ENCODE measurements at regions not wholly inside any gene's neighbourhood (a gene's known extent, or its start where the extent isn't known, plus 50 kb on each side); places are given as distances from the start of the nearest gene placed in this dataset.

DNA sequence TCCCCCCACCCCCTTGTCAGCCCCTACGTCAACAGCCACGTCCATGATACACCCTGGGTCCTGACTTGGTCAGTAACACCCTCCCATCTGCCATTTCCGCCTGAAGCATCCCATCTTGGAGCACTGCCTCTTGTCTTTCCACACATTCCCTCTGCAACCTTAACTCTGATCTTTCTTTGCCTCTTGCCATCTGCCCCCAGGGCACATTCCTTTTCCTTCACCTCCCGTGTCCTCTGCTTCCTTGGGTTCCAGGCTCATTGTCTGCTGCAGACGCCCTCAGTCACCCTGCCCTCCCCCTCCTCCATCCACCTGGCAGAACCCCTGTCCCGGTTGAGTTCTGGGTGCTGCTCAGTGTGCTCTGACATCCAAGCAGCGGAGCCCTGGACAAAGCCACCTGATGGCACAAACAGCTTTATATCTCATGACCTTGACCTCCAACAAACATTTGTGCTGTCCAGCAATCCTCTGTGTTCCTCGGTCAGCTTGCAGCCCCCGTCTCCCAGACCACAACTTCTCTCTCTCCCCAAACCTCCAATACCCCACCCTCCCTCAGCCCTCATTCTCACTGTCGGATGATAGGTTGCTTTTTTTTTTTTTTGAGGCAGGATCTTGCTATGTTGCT is 97.7 kb upstream of the IER5L start:
- no peak overlapping the region for H3K4me3 ChIP-seq (ENCODE audit: low read length)
- no peak for DNase-seq (ENCODE audit: low read depth, low spot score)

DNA sequence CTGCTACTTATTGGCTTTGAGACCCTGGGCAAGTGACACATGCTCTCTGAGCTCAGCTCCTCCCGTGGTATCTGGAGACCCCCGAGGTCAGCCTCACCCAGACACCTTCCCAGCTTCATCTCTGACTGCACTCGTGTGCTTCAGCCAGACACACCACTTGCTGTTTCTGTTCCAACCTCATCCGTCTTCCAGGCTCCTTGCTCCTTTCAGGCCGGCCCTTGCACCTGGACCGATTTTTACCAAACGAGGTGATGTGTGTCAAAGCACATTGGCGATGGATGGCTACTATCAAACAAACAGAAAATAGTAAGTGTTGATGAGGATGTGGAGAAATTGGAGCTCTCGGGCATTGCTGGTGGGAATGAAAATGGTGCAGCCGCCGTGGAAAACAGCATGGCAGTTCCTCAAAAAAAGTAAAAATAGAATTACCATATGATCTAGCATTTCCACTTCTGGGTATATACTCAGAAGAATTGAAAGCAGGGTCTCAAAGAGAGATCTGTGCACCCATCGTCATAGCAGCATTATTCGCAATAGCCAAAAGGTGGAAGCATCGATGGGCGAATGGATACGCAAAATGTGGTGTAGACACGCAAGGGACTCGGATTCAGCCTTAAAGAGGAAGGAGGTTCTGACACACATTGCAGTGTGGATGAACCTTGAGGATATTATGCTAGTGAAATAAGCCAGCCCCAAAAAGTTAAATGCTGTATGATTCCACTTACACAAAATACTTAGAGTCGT is 96.1 kb upstream of the IER5L start:
- DNase-seq (ENCODE audit: low read depth, low spot score): no peak
- no peak overlapping the region for H3K4me3 ChIP-seq (ENCODE audit: low read length)

DNA sequence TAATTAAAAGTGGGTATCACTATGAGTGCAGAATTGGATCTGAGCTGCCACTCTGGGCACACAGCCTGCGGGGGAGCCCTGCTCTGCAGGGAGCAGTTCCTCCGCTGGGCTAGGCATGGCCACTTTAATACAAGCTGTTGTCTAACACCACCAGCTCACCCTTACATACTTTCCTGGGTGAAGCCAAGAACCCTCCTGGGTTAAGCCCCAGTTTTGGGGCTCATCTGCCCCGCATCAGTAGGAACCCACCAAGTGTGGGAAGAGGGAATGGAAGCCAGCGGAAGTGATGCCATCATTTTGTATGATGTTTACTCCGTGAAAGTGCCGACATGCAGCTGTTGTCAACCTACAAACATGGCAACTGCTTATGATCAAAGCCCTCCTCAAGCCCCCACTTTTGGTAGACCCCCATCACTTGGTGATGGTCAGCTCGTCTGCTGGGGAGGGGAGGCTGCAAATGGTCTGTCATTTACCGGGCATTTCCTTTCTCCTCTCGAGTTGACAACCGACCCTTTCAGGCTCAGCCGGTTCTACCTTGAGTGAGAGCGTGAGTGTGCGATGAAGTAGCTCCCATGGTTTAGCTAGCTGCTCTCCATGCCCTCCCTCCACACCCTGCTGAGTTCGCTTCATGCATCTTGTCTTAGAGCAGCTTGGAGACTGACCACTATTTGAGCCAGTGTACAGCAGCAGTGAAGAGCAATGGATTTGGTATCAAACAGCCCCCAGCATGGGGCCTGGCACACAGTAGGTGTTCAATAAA is 95.3 kb upstream of the IER5L start:
- no peak for DNase-seq (ENCODE audit: low read depth, low spot score)
- H3K4me3 ChIP-seq (ENCODE audit: low read length): no peak overlapping the region

- DNase-seq (ENCODE audit: low read depth, low spot score): no peak
- no peak overlapping the region for H3K4me3 ChIP-seq (ENCODE audit: low read length)
Observed at GRCh38 chr9:129272348-129273025, 94.4 kb upstream of the IER5L start.

DNA sequence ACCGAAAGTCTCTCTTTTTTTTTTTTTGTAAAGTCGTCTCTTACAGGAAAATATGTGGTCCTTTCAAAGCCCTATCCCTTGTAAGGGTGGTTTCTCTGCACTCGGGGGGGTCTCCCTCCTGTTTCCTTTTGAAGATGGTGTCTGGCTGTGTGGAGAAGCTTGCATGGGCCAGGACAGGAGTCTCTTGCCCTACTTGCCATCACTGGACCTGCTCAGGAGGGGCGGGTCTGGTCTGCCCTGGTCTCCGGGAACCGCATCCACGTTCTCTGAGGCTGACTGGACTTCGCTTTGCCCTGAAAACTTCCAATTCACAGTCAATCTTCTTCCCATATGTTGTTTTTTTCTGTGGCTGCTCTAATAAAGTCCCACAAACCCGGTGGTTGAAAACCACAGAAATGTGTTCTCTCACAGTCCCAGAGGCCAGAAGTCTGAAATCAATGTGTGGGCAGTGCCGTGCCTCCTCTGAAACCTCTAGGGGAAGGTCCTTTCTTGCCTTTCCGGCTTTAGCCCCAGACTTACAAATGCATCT is 92.9 kb upstream of the IER5L start:
- DNase-seq (ENCODE audit: low read depth, low spot score): peak; percentile 31
- H3K4me3 ChIP-seq (ENCODE audit: low read length): no peak overlapping the region

- no peak overlapping the region for H3K4me3 ChIP-seq (ENCODE audit: low read length)
- peak; percentile 58 for DNase-seq (ENCODE audit: low read depth, low spot score)
Observed at GRCh38 chr9:129270205-129270604, 92.1 kb upstream of the IER5L start.

- H3K4me3 ChIP-seq (ENCODE audit: low read length): no peak overlapping the region
- DNase-seq (ENCODE audit: low read depth, low spot score): no peak
Observed at GRCh38 chr9:129267141-129267540, 89.1 kb upstream of the IER5L start.

DNA sequence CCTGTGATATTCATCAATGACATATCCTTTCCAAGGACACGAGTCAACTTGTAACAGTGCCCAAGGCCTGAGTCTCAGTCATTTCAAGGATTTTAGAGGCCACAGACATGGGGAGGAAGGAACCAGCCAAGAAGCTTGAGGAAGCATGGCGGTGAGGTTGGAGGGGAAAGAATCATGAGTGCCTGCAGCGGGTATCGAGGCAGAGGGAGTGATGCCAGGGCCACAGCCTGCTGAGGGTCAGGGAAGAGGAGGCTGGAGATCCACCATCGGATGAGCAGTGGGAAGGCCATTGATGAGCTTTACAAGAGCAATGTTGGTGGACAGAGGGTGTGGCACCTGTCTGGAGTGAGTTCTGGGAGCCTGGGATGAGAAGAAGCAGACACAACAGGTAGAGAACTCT is 88.5 kb upstream of the IER5L start:
- H3K4me3 ChIP-seq (ENCODE audit: low read length): no peak overlapping the region
- DNase-seq (ENCODE audit: low read depth, low spot score): no peak

DNA sequence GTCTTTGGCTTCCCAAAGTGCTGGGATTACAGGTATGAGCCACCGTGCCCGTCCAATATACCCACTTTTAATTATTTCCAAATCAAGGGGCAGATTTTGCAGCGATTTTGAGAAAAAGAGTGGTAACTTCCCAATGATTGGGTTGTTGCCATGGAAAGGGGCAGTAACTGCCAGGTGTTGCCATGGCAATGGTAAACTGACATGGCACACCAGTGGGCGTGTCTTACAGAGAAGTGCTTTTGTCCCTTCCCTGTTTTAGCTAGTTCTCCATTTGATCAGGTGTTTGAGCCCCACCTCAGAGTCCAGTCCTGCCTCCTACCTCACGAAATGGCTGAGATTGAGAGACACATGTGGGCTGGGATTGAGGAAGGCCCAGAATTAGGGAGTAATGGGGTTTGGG is 86.3 kb upstream of the IER5L start:
- DNase-seq (ENCODE audit: low read depth, low spot score): no peak
- no peak overlapping the region for H3K4me3 ChIP-seq (ENCODE audit: low read length)

DNA sequence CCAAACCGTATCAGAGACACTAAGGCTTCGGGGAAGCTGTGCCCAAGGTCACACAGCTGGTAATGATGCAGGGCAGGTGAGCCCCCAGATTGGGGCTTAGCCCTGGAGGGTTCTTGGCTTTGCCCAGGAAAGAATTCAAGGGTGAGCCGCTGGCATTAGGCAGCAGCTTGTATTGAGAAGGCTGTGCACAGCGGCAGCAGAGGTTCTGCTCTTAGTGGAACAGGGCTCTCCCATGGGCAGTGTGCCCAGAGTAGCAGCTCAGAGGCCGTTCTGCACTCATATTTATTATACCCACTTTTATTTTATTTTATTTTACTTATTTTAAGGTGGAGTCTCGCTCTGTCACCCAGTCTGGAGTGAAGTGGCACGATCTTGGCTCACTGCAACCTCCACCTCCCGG is 85.8 kb upstream of the IER5L start:
- no peak for DNase-seq (ENCODE audit: low read depth, low spot score)

DNA sequence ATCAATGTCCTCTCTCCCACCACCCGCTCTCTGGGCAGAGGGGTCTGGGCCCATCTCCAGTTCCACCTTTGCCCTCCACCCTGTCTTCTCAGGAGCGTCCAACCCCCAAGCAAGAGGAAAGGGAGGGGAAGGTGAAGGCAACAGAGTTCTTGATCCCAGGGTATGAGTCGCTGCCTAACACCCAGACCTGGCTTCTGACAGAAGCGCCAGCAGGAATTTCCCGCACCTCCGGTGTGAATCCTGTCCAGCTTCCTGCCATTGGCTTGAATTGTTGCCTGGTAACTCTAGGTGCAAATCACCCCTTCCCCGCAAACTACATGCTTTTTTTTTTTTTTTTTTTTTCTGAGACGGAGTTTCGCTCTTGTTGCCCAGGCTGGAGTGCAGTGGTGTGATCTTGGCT is 84.2 kb upstream of the IER5L start:
- H3K4me3 ChIP-seq (ENCODE audit: low read length): no peak overlapping the region
- DNase-seq (ENCODE audit: low read depth, low spot score): no peak

More for the DNA sequence above, 85.8 kb upstream of the IER5L start:
- H3K4me3 ChIP-seq (ENCODE audit: low read length): no peak overlapping the region

GRCh38 chr9:129259375-129259774 is 81.3 kb upstream of the IER5L start:
- no peak for DNase-seq (ENCODE audit: low read depth, low spot score)
- no peak overlapping the region for H3K4me3 ChIP-seq (ENCODE audit: low read length)

GRCh38 chr9:129258823-129259301 is 80.8 kb upstream of the IER5L start:
- no peak overlapping the region for H3K4me3 ChIP-seq (ENCODE audit: low read length)
- DNase-seq (ENCODE audit: low read depth, low spot score): no peak

DNA sequence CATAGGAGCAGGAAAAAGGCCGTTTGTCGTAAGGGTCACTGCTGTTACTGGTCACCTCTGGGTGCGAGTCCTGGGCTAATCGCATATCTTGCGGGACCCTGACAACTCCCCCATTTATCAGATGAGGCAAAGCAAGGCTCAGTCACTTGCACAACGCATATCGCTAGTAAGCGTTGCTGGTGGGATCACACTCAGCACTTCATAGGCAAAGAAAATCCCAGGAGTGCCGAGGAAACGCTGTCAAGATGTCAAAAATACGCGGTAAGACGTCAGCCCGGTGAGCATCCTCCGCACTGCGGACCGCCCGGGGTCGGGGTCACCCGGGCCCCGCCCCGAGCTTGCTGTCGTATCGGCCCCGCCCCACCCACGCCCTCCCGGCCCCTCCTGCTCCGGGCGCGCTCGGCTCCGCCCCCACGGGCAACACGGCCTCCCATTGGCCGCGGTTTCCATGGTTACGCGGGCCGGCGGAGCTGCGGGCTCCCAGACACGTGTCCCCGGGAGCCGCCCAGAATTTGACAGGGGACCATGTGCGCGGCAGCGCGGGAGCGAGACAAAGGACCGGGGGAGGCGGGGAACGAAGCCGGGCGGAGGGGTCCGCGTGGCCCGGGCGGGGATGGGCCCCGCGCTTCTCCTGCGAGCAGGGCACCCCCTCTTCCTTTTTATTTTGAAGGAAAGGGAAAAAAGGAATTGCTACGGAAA is 80.2 kb upstream of the IER5L start:
- no peak overlapping the region; the same call in 1 of the 2 replicates for H3K4me3 ChIP-seq (ENCODE audit: low read length)
- DNase-seq (ENCODE audit: low read depth, low spot score): peak; percentile 87

GRCh38 chr9:129256959-129257713 is 79.1 kb upstream of the IER5L start:
- H3K4me3 ChIP-seq (ENCODE audit: low read length): no peak overlapping the region
- DNase-seq (ENCODE audit: low read depth, low spot score): no peak

DNA sequence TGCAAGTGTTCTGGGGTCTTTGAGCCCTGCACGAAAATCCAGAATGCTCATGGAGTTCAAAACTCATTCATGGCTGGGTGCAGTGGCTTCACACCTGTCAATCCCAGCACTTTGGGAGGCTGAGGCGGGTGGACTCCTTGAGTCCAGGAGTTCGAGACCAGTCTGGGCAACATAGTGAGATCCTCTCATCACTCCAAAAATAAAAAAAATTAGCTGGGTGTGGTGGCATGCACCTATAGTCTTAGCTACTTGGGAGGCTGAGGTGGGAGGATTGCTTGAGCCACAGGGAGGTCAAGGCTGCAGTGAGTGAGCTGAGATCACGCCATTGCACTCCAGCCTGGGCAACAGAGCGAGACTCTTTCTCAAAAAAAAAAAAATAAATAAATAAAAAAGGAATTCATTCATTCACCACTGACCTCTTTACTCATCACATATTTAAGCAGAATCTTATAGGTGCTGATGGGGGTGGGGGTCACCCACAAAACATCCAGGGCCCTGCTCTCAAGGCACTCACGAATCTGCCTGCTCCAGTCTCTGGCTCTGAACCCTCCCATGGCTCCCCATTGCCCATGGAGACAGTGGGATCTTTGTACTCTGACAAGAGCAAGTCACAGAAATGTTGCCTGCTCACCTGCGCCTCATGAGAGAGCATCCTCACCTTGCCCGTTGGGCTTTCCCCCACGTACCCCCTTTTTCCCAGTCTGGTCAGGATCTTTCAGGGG is 76.7 kb upstream of the IER5L start:
- DNase-seq (ENCODE audit: low read depth, low spot score): no peak
- no peak overlapping the region for H3K4me3 ChIP-seq (ENCODE audit: low read length)

- DNase-seq (ENCODE audit: low read depth, low spot score): no peak
- H3K4me3 ChIP-seq (ENCODE audit: low read length): no peak overlapping the region
Observed at GRCh38 chr9:129253803-129254381, 75.8 kb upstream of the IER5L start.

Measured in Jurkat, Clone E6-1 (cell line).